ENCODE measurements at regions not wholly inside any gene's neighbourhood (a gene's known extent, or its start where the extent isn't known, plus 50 kb on each side); places are given as distances from the start of the nearest gene placed in this dataset.

DNA sequence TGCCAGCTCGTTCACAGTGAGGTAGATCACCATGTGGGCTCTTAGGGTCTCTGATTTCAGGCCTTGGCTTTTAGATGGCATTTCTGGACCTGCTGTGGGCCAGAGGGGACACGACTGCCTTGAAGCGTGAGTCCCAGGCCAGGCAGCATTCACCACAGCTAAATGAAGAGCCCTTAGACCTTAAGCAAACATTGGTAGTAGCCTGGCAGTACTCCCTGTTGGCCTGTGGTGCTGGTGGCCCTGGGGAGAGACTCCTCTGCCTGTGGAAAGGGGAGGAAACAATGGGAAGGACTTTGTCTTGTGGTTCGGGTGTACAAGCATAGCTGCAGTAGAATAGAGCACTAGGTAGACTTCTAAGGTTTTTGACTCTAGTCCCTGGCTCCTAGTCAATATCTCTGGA, 456.0 kb upstream of the DCC start:
- Histone ChIP-seq H3K4me2 (ENCODE audit: insufficient read depth, low read length) (no peak overlapping the region), H3K27me3 (ENCODE audit: insufficient read depth, low read length, poor library complexity) (no peaks in the 10 kb centered on the region), H3K9ac (ENCODE audit: low read depth, low read length) (no peak overlapping the region), H3K36me3 (ENCODE audit: insufficient read depth, low read length) (no peaks in the 10 kb centered on the region), H3K79me2 (ENCODE audit: insufficient read depth, low read length) (no peaks in the 10 kb centered on the region), H3K4me1 (ENCODE audit: insufficient read depth, low read length) (no peaks in the 10 kb centered on the region), H2AFZ (ENCODE audit: low read depth, low read length) (no peak overlapping the region), H4K20me1 (ENCODE audit: insufficient read depth, low read length) (no peaks in the 10 kb centered on the region), H3K27ac (ENCODE audit: low read length) (no peak overlapping the region), H3K4me3 (ENCODE audit: low read depth in 1 of 2, low read length in 2 of 2) (no peak overlapping the region), H3K9me3 (ENCODE audit: insufficient read depth, low read length, severe bottlenecking) (no peaks in the 10 kb centered on the region)
- no peak for TF ChIP-seq EZH2 (IDR thresholded peaks at IDR 0.05; ENCODE audit: borderline replicate concordance, low read depth, low read length, severe bottlenecking)
- TF ChIP-seq, protein P1, sequence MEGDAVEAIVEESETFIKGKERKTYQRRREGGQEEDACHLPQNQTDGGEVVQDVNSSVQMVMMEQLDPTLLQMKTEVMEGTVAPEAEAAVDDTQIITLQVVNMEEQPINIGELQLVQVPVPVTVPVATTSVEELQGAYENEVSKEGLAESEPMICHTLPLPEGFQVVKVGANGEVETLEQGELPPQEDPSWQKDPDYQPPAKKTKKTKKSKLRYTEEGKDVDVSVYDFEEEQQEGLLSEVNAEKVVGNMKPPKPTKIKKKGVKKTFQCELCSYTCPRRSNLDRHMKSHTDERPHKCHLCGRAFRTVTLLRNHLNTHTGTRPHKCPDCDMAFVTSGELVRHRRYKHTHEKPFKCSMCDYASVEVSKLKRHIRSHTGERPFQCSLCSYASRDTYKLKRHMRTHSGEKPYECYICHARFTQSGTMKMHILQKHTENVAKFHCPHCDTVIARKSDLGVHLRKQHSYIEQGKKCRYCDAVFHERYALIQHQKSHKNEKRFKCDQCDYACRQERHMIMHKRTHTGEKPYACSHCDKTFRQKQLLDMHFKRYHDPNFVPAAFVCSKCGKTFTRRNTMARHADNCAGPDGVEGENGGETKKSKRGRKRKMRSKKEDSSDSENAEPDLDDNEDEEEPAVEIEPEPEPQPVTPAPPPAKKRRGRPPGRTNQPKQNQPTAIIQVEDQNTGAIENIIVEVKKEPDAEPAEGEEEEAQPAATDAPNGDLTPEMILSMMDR (IDR thresholded peaks at IDR 0.05; ENCODE audit: borderline replicate concordance, extremely low read depth, low read length, poor library complexity, severe bottlenecking): no peak
- ATAC-seq (ENCODE audit: insufficient read depth, low read depth) (no peak), DNase-seq (no peak)

- TF ChIP-seq, protein P1 (IDR thresholded peaks at IDR 0.05; ENCODE audit: borderline replicate concordance, extremely low read depth, low read length, poor library complexity, severe bottlenecking): no peak
- TF ChIP-seq EZH2 (IDR thresholded peaks at IDR 0.05; ENCODE audit: borderline replicate concordance, low read depth, low read length, severe bottlenecking): no peak
These were observed 449.2 kb upstream of the DCC start for GRCh38 chr18:51890762-51891161.

GRCh38 chr18:51891876-51892275, 448.1 kb upstream of the DCC start:
- Histone ChIP-seq H3K27me3 (ENCODE audit: insufficient read depth, low read length, poor library complexity) (no peaks in the 10 kb centered on the region), H3K79me2 (ENCODE audit: insufficient read depth, low read length) (no peaks in the 10 kb centered on the region), H3K36me3 (ENCODE audit: insufficient read depth, low read length) (no peaks in the 10 kb centered on the region), H4K20me1 (ENCODE audit: insufficient read depth, low read length) (no peaks in the 10 kb centered on the region), H3K9ac (ENCODE audit: low read depth, low read length) (no peak overlapping the region), H3K9me3 (ENCODE audit: insufficient read depth, low read length, severe bottlenecking) (no peaks in the 10 kb centered on the region), H3K4me3 (ENCODE audit: low read depth in 1 of 2, low read length in 2 of 2) (no peak overlapping the region), H3K4me1 (ENCODE audit: insufficient read depth, low read length) (no peaks in the 10 kb centered on the region), H3K4me2 (ENCODE audit: insufficient read depth, low read length) (no peak overlapping the region), H3K27ac (ENCODE audit: low read length) (no peak overlapping the region), H2AFZ (ENCODE audit: low read depth, low read length) (no peak overlapping the region)
- ATAC-seq (ENCODE audit: insufficient read depth, low read depth) (no peak), DNase-seq (no peak)
- TF ChIP-seq, protein P1 (IDR thresholded peaks at IDR 0.05; ENCODE audit: borderline replicate concordance, extremely low read depth, low read length, poor library complexity, severe bottlenecking): no peak
- TF ChIP-seq EZH2 (IDR thresholded peaks at IDR 0.05; ENCODE audit: borderline replicate concordance, low read depth, low read length, severe bottlenecking): no peak

More at GRCh38 chr18:51890762-51891161, 449.2 kb upstream of the DCC start:
- Histone ChIP-seq H3K4me2 (ENCODE audit: insufficient read depth, low read length) (no peak overlapping the region), H3K4me3 (ENCODE audit: low read depth in 1 of 2, low read length in 2 of 2) (no peak overlapping the region), H3K27ac (ENCODE audit: low read length) (no peak overlapping the region), H3K27me3 (ENCODE audit: insufficient read depth, low read length, poor library complexity) (no peaks in the 10 kb centered on the region), H3K79me2 (ENCODE audit: insufficient read depth, low read length) (no peaks in the 10 kb centered on the region), H2AFZ (ENCODE audit: low read depth, low read length) (no peak overlapping the region), H3K9me3 (ENCODE audit: insufficient read depth, low read length, severe bottlenecking) (no peaks in the 10 kb centered on the region), H3K4me1 (ENCODE audit: insufficient read depth, low read length) (no peaks in the 10 kb centered on the region), H4K20me1 (ENCODE audit: insufficient read depth, low read length) (no peaks in the 10 kb centered on the region), H3K36me3 (ENCODE audit: insufficient read depth, low read length) (no peaks in the 10 kb centered on the region), H3K9ac (ENCODE audit: low read depth, low read length) (no peak overlapping the region)
- DNase-seq (no peak), ATAC-seq (ENCODE audit: insufficient read depth, low read depth) (no peak)

DNA sequence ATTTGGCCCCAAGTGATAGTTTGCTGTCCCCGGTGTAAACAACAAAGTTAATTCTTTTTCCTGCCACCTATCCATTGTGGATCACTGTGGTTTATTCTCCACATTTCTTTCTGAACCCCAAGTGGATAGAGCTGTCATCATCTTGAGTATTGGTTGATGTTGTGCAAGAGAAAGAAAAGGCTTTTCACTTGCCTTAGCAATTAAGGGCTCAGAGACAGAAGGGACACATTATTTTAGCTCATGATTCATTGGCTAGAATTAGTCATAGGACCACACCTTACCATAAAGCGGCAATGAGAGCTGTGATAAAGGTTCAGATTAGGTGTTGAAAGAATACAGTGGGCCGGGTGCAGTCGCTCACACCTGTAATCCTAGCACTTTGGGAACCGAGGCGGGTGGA, 442.1 kb upstream of the DCC start:
- no peak overlapping the region for H3K9ac ChIP-seq (ENCODE audit: low read depth, low read length)
- H3K79me2 ChIP-seq (ENCODE audit: insufficient read depth, low read length): no peaks in the 10 kb centered on the region
- H4K20me1 ChIP-seq (ENCODE audit: insufficient read depth, low read length): no peaks in the 10 kb centered on the region
- H2AFZ ChIP-seq (ENCODE audit: low read depth, low read length): no peak overlapping the region
- no peaks in the 10 kb centered on the region for H3K4me1 ChIP-seq (ENCODE audit: insufficient read depth, low read length)
- ATAC-seq (ENCODE audit: insufficient read depth, low read depth) (no peak), DNase-seq (no peak)
- TF ChIP-seq EZH2 (IDR thresholded peaks at IDR 0.05; ENCODE audit: borderline replicate concordance, low read depth, low read length, severe bottlenecking): no peak
- TF ChIP-seq, protein P1 (IDR thresholded peaks at IDR 0.05; ENCODE audit: borderline replicate concordance, extremely low read depth, low read length, poor library complexity, severe bottlenecking): no peak
- no peak overlapping the region for H3K4me3 ChIP-seq (ENCODE audit: low read depth in 1 of 2, low read length in 2 of 2)
- no peak overlapping the region for H3K27ac ChIP-seq (ENCODE audit: low read length)
- H3K4me2 ChIP-seq (ENCODE audit: insufficient read depth, low read length): no peak overlapping the region
- H3K36me3 ChIP-seq (ENCODE audit: insufficient read depth, low read length): no peaks in the 10 kb centered on the region
- H3K9me3 ChIP-seq (ENCODE audit: insufficient read depth, low read length, severe bottlenecking): no peaks in the 10 kb centered on the region
- H3K27me3 ChIP-seq (ENCODE audit: insufficient read depth, low read length, poor library complexity): no peaks in the 10 kb centered on the region
